Small intestine (tissue), 7 donors: ENCODE measurements at regions not wholly inside any gene's neighbourhood (a gene's known extent, or its start where the extent isn't known, plus 50 kb on each side); places are given as distances from the start of the nearest gene placed in this dataset.
"Not testable (repeated sequence)": the region's sequence is repeated elsewhere in the genome, so short reads cannot be mapped to it uniquely, and the experiment has no call there.

Experiments
- DNase-seq, 2 donors: peaks; one replicate each; pipeline versions ENCODE4 v3.0.0 to v3.0.0-alpha.2; 2013
- FAIRE-seq: peaks from 2 replicates; lab custom pipeline; 2012; peaks lifted over from hg19 to GRCh38; lab: Jason Lieb, UNC
- H3K27ac ChIP-seq, 3 donors: one replicate each; pipeline ENCODE4 v1.5.1; 2013; ENCODE audit warnings: low read length in 2 of 3, mild to moderate bottlenecking in 2 of 3, control low read depth in 1 of 3, inconsistent platforms in 1 of 3, low read depth in 1 of 3, moderate library complexity in 1 of 3
- H3K27me3 ChIP-seq, 3 donors: one replicate each; pipeline ENCODE4 v1.6.1; 2013; ENCODE audit warnings: low read length in 3 of 3, inconsistent platforms in 1 of 3; ENCODE audit not compliant: control insufficient read depth in 3 of 3, insufficient read depth in 3 of 3
- H3K36me3 ChIP-seq, 3 donors: one replicate each; pipeline ENCODE4 v1.6.1; 2013; ENCODE audit warnings: low read length in 3 of 3, inconsistent platforms in 1 of 3, low read depth in 1 of 3, mild to moderate bottlenecking in 1 of 3, moderate library complexity in 1 of 3; ENCODE audit not compliant: control insufficient read depth in 3 of 3, insufficient read depth in 2 of 3
- H3K4me1 ChIP-seq, 3 donors: one replicate each; pipeline ENCODE4 v1.6.1; 2013; ENCODE audit warnings: low read length in 2 of 3, inconsistent platforms in 1 of 3, low read depth in 1 of 3, mild to moderate bottlenecking in 1 of 3, moderate library complexity in 1 of 3; ENCODE audit not compliant: control insufficient read depth in 3 of 3, insufficient read depth in 2 of 3
- H3K4me3 ChIP-seq, 3 donors: one replicate each; pipeline ENCODE4 v1.5.1; 2013; ENCODE audit warnings: low read length in 3 of 3, control low read depth in 1 of 3, inconsistent platforms in 1 of 3, low read depth in 1 of 3, mild to moderate bottlenecking in 1 of 3, moderate library complexity in 1 of 3
- H3K9me3 ChIP-seq, 2 donors: one replicate each; pipeline ENCODE4 v1.6.1; 2013; ENCODE audit warnings: low read depth in 1 of 2, low read length in 1 of 2; ENCODE audit not compliant: control insufficient read depth in 2 of 2, insufficient read depth in 1 of 2
- WGBS, 3 donors: extraction: QIAGEN DNeasy Blood & Tissue Kit; methylation state at CpG; one replicate each; pipeline ENCODE4 v1.1.7; 2013; 5-methylcytosine and 5-hydroxymethylcytosine counted together
- donor health status: healthy with polysubstance abuse.
- donor health status: control.
- donor health status: control.
- donor health status: Bipolar disorder and iron deficiency.
- donor health status: healthy.

DNA sequence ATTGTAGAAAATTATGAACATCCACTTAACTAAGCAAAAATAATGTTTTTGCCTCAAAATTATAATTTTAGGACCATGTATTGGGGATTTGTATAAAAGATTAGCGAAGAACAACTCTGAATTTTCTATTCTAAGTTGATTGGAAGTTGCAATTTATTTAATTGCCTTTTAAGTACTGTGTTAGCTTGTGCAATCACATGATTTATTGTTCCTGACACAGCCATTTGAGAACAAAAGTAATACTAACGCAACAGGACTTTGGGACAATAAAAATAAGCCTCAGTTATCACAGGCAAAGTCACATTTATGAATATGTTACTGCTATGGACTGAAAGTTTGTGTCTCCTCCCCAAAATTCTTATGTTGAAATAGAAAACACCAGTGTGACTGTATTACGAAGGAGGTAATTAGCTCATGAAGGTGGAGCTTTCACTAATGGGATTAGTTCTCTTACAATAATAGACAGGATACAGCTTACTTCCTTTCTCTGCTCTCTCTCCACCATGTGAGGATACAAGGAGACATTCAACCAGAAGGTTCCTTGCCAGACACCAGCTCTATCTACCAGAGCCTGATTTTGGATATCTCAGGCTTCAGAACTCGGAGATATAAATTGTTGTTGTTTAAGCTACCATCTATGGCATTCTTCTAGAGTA, 745.9 kb downstream of the ZBBX start:
- Histone ChIP-seq H3K4me3 (no peak overlapping the region), H3K27me3 (no peaks in the 10 kb centered on the region), H3K9me3 (peaks cover 0 to 8% of the 10 kb centered on the region in 2 donors), H3K36me3 (no peaks in the 10 kb centered on the region), H3K27ac (no peak overlapping the region), H3K4me1 (no peaks in the 10 kb centered on the region)
- 30 to 58% (median 36%) methylated on average over 4 of the region's 4 CpGs for WGBS, 3 donors
- no peak for FAIRE-seq
- peak; percentile 1 to 54 for DNase-seq

DNA sequence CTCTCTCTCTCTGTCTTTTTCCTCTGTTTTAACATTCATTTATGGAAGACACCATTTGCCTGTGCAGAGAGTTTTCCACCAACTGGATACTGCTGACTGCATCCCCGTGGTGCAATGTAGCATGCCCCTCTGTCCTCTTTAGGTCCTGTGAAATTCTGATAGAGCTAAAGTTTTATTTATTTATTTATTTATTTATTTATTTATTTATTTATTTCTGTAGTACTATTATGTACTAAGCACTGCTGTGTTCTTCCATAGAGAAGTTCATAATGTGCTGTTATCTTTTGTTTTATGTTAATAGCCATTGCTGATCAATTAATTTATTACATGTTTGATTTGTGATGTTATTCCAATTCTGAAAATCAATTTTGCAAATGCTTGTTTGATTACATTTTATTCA, 749.9 kb downstream of the ZBBX start:
- FAIRE-seq = no peak
- no peak overlapping the region for H3K27ac ChIP-seq
- no peak for DNase-seq
- H3K4me1 ChIP-seq = no peaks in the 10 kb centered on the region
- 71 to 85% (median 84%) methylated on average over 1 of the region's 1 CpG for WGBS, 3 donors
- H3K36me3 ChIP-seq = no peaks in the 10 kb centered on the region
- no peak overlapping the region for H3K4me3 ChIP-seq
- H3K27me3 ChIP-seq = no peaks in the 10 kb centered on the region
- no peaks in the 10 kb centered on the region for H3K9me3 ChIP-seq

DNA sequence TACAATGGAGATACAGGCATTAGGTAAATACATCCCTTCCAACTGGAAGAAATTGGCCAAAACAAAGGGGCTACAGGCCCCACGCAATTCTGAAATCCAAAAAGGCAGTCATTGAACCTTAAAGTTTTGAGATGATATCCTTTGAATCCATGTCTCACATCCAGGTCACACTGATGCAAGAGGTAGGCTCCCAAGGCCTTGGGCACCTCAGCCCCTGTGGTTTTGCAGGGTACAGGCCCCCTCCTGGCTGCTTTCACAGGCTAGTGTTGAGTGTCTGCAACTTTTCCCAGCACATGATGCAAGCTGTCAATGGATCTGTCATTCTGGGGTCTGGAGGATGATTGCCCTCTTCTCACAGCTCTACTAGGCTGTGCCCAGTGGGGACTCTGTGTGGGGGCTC, 766.7 kb downstream of the ZBBX start:
- Histone ChIP-seq H3K4me1 (no peaks in the 10 kb centered on the region), H3K27me3 (no peaks in the 10 kb centered on the region), H3K4me3 (no peak overlapping the region), H3K36me3 (no peaks in the 10 kb centered on the region), H3K9me3 (peaks cover 0 to 4% of the 10 kb centered on the region in 2 donors), H3K27ac (no peak overlapping the region)
- DNase-seq (no peak), FAIRE-seq (no peak)
- 78 to 94% (median 84%) methylated on average over 1 of the region's 1 CpG for WGBS, 3 donors

DNA sequence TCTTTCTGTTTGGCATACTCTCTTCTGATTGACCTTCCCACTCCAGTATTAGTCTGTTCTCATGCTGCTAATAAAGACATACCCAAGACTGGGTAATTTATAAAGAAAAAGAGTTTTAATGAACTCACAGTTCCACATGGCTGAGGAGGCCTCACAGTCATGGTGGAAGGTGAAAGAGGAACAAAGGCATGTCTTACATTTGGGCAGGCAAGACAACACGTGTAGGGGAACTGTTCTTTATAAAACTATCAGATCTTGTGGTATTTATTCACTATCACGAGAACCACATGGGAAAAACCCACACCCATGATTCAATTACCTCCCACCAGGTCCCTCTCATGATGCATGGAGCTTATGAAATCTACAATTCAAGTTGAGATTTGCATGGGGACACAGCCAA, 767.3 kb downstream of the ZBBX start:
- not testable (repeated sequence) for H3K27me3 ChIP-seq, H3K4me3 ChIP-seq, H3K27ac ChIP-seq, H3K36me3 ChIP-seq, FAIRE-seq, H3K4me1 ChIP-seq, H3K9me3 ChIP-seq, DNase-seq
- WGBS, 3 donors = 49 to 60% (median 55%) methylated on average over 2 of the region's 2 CpGs

DNA sequence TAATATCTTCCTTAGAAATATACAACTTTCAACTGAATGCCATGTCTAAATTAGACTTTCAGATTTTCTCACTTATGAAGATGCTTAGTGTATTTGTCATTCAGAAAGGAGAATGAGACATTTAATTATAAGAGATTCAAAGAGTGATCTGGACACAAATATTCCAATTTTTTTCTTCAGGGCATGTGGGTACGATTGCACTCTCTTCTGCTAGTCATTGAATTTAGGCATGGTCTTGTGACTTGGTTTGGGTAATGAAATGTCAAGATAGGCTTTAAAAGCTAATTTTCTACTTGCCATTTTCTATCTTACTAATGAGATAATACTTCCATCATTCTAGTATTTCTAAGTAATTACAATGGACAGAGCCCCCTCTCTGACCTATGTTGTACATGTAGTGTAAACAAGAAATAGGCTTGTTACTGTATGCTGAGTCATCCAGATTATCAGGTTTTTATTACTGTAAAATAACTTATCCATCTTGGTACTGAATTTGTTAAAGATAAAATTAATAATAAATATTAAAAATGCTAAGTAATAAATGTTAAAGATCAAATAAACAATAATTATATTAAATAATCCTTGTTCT, 770.8 kb upstream of the BCHE start:
- no peak overlapping the region for H3K27ac ChIP-seq
- no peak for FAIRE-seq
- no peaks in the 10 kb centered on the region for H3K9me3 ChIP-seq
- no peaks in the 10 kb centered on the region for H3K4me1 ChIP-seq
- 61 to 83% (median 74%) methylated on average over 1 of the region's 1 CpG for WGBS, 3 donors
- no peak overlapping the region for H3K4me3 ChIP-seq
- H3K27me3 ChIP-seq = no peaks in the 10 kb centered on the region
- DNase-seq = no peak
- no peaks in the 10 kb centered on the region for H3K36me3 ChIP-seq

DNA sequence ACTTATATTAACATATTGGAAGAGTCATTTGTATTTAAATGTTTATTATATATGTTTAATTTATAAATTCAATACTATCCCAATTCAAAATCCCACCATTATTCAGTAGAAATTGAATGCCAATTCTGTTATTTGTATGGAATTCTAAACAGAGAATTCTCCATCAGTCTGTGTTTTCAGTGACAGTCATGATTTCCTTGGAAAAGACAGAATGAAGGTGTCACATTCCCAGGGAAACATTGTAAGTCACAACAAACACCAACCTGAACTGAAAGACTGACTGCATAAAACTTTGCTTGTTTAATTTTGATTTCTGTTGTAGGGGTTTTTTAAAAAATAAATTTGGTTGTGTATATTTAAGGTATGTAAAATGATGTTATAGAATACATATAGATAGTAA, 769.8 kb upstream of the BCHE start:
- Histone ChIP-seq H3K27ac (no peak overlapping the region), H3K9me3 (no peaks in the 10 kb centered on the region)
- FAIRE-seq = no peak

DNA sequence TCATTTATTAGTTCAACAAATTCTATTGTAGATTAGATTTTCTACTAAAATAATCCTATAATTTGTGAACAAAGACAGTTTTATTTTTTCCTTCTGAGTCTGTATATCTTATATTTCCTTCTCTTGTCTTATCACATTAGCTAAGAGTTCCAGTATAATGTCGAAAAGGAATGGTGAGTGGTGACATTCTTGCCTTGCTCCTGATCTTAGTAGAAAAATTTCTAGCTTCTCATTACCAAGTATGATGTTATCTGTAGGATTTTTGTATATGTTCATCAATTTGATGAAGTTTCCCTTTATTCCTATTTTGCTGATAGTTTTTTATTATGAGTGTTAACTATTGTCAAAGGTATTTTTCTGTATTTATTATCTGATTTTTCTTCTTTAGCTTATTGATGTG, 756.6 kb upstream of the BCHE start:
- 70 to 85% (median 77%) methylated on average over 1 of the region's 1 CpG for whole genome bisulfite sequencing, 3 donors
- Histone ChIP-seq H3K27me3 (no peaks in the 10 kb centered on the region), H3K9me3 (no peaks in the 10 kb centered on the region), H3K27ac (no peak overlapping the region), H3K4me1 (no peaks in the 10 kb centered on the region), H3K36me3 (no peaks in the 10 kb centered on the region), H3K4me3 (no peak overlapping the region)
- DNase-seq = no peak
- no peak for FAIRE-seq

More for the DNA sequence above, 769.8 kb upstream of the BCHE start:
- H3K4me3 ChIP-seq = no peak overlapping the region
- no peaks in the 10 kb centered on the region for H3K4me1 ChIP-seq
- no peaks in the 10 kb centered on the region for H3K36me3 ChIP-seq
- no peaks in the 10 kb centered on the region for H3K27me3 ChIP-seq
- no peak for DNase-seq

DNA sequence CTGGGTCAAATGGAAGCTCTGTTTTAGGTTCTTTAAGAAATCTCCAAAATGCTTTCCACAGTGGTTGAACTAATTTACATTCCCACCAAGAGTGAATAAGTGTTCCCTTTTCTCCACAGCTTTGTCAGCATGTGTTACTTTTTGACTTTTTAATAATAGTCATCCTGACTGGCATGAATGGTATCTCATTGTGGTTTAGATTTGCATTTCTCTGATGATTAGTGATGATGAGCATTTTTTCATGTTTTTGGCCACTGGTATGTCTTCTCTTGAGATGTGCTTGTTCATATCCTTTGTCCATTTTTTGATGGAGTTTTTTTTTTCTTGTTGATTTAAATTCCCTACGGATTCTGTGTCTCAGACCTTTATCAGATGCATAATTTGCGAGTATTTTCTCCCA, 745.0 kb upstream of the BCHE start:
- FAIRE-seq (no peak), DNase-seq (no peak)
- no peak overlapping the region for H3K4me3 ChIP-seq
- no peaks in the 10 kb centered on the region for H3K9me3 ChIP-seq
- WGBS, 3 donors = 80 to 88% (median 87%) methylated on average over 2 of the region's 2 CpGs
- H3K27ac ChIP-seq = no peak overlapping the region
- H3K36me3 ChIP-seq = no peaks in the 10 kb centered on the region
- H3K4me1 ChIP-seq = no peaks in the 10 kb centered on the region
- H3K27me3 ChIP-seq = no peaks in the 10 kb centered on the region

DNA sequence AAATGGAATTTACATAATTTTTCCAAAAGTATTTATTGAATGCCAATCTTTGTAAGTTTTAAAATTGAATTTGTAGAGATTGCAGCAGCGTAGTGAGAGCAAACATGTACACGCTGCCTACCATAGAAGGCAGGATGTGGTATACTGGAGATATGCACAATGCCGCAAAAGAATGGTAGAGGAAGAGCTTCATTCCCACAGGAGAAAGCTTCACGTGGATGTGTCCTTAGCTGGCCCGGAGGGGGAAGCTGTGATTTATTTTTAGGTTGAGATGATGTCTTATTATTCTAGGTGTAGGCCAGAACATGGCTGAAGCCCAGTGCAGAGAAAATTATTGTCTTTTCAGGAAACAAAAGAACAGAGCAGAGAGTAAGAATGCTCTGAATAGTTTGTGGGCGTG, 743.3 kb upstream of the BCHE start:
- FAIRE-seq = no peak
- H3K27ac ChIP-seq = no peak overlapping the region
- no peaks in the 10 kb centered on the region for H3K27me3 ChIP-seq
- H3K4me3 ChIP-seq = no peak overlapping the region
- DNase-seq = no peak
- no peaks in the 10 kb centered on the region for H3K4me1 ChIP-seq
- no peaks in the 10 kb centered on the region for H3K36me3 ChIP-seq
- WGBS, 3 donors = 78 to 85% (median 81%) methylated on average over 6 of the region's 6 CpGs
- no peaks in the 10 kb centered on the region for H3K9me3 ChIP-seq
